SH-SY5Y (cell line): ENCODE measurements at regions not wholly inside any gene's neighbourhood (a gene's known extent, or its start where the extent isn't known, plus 50 kb on each side); places are given as distances from the start of the nearest gene placed in this dataset.

Experiments
- GATA2 ChIP-seq: IDR thresholded peaks from 2 replicates; pipeline ENCODE4 v1.6.1; 2011; ENCODE audit warnings: mild to moderate bottlenecking, low read depth, low read length
- GATA3 ChIP-seq: IDR thresholded peaks from 2 replicates; pipeline ENCODE4 v1.6.1; 2011; ENCODE audit warnings: low read depth, mild to moderate bottlenecking, low read length, moderate library complexity

DNA sequence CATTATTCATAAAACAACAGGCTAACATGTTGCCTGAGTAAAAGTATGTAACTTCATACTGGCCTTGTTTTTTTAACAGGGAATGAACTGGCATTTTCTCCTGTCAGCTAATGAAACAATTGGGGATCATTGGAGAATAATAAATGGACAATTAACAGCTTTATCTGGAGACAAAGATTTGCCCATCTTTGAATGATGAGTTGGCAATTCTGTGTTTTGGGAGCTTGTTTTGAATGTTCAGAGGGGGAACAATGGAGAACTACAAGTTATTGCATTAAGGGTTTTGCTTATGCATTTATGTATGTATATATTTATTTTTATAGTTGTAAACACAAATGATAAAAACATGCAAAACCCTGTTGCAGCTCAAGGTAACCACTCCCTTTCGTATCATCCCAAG lies 150.3 kb downstream of the CBLN4 start:
- no peak for TF ChIP-seq GATA2
- no peak for TF ChIP-seq GATA3
